Loucy (cell line): ENCODE measurements at regions not wholly inside any gene's neighbourhood (a gene's known extent, or its start where the extent isn't known, plus 50 kb on each side); places are given as distances from the start of the nearest gene placed in this dataset.

Source experiments
- H2AFZ ChIP-seq: fragments of 200-600 bp; sonication (generic); 2 replicates; pipeline ENCODE4 v1.6.0; 2016; ENCODE audit warnings: antibody characterized with exemption, mild to moderate bottlenecking, low read length, moderate library complexity
- H3F3A ChIP-seq: fragments of 200-600 bp; 2 replicates; pipeline ENCODE4 v1.6.0; 2016; ENCODE audit warnings: antibody characterized with exemption, low read depth, mild to moderate bottlenecking
- H3K27me3 ChIP-seq: fragments of 200-600 bp; sonication (generic); 2 replicates; pipeline ENCODE4 v1.6.1; 2014; ENCODE audit warnings: low read length, mild to moderate bottlenecking; ENCODE audit not compliant: insufficient read depth, poor library complexity, severe bottlenecking
- H3K36me3 ChIP-seq: fragments of 200-600 bp; sonication (generic); 2 replicates; pipeline ENCODE4 v1.6.1; 2016; ENCODE audit warnings: low read length; ENCODE audit not compliant: insufficient read depth
- H3K4me1 ChIP-seq: fragments of 200-600 bp; sonication (generic); 2 replicates; pipeline ENCODE4 v1.5.1; 2014; ENCODE audit warnings: low read length, mild to moderate bottlenecking; ENCODE audit not compliant: insufficient read depth, poor library complexity, severe bottlenecking
- H3K4me2 ChIP-seq: fragments of 200-600 bp; sonication (generic); 2 replicates; pipeline ENCODE4 v1.6.0; 2014; ENCODE audit warnings: antibody characterized with exemption, low read length, low read depth, mild to moderate bottlenecking; ENCODE audit not compliant: poor library complexity, severe bottlenecking
- H3K4me3 ChIP-seq: fragments of 200-600 bp; sonication (generic); 2 replicates; pipeline ENCODE4 v1.5.1; 2014; ENCODE audit warnings: low read length, mild to moderate bottlenecking, mixed read lengths; ENCODE audit not compliant: poor library complexity, severe bottlenecking
- H3K79me2 ChIP-seq: fragments of 200-600 bp; sonication (generic); 2 replicates; pipeline ENCODE4 v1.6.1; 2014; ENCODE audit warnings: low read length; ENCODE audit not compliant: insufficient read depth
- H3K9ac ChIP-seq: fragments of 200-600 bp; sonication (generic); 2 replicates; pipeline ENCODE4 v1.6.0; 2014; ENCODE audit warnings: mild to moderate bottlenecking, low read depth, low read length, moderate library complexity; ENCODE audit not compliant: poor library complexity, severe bottlenecking
- H3K9me2 ChIP-seq: fragments of 200-600 bp; sonication (generic); replicated peaks from 2 replicates; pipeline ENCODE4 v1.6.1; 2016; ENCODE audit warnings: low read depth, low read length, mixed read lengths
- H3K9me3 ChIP-seq: fragments of 200-600 bp; sonication (generic); 2 replicates; pipeline ENCODE4 v1.6.1; 2014; ENCODE audit warnings: mild to moderate bottlenecking, antibody characterized with exemption, low read length, low read depth; ENCODE audit not compliant: insufficient read depth
- H4K20me1 ChIP-seq: fragments of 200-600 bp; sonication (generic); 2 replicates; pipeline ENCODE4 v1.6.0; 2014; ENCODE audit warnings: antibody characterized with exemption, low read length, mild to moderate bottlenecking; ENCODE audit not compliant: insufficient read depth, poor library complexity, severe bottlenecking
- CTCF ChIP-seq: fragments of 200-600 bp; sonication (generic); conservative IDR thresholded peaks from 2 replicates; pipeline ENCODE4 v1.5.1; 2014; ENCODE audit warnings: mild to moderate bottlenecking, antibody characterized with exemption, low read length
- EZH2phosphoT487 ChIP-seq: fragments of 200-600 bp; IDR thresholded peaks from 2 replicates; pipeline ENCODE4 v1.6.1; 2018; ENCODE audit warnings: antibody characterized with exemption, mild to moderate bottlenecking, moderate library complexity, borderline replicate concordance

GRCh38 chr11:56846631-56847576 lies 98.4 kb upstream of the OR9G4 start:
- Histone ChIP-seq H2AFZ (no peak overlapping the region), H3K4me2 (no peak overlapping the region), H3K9me2 (no peaks in the 10 kb centered on the region), H3K36me3 (no peaks in the 10 kb centered on the region), H3K9ac (no peak overlapping the region), H3F3A (no peaks in the 10 kb centered on the region), H3K79me2 (no peaks in the 10 kb centered on the region), H4K20me1 (no peaks in the 10 kb centered on the region), H3K4me1 (no peaks in the 10 kb centered on the region), H3K9me3 (no peaks in the 10 kb centered on the region), H3K27me3 (no peaks in the 10 kb centered on the region), H3K4me3 (no peak overlapping the region)
- TF ChIP-seq CTCF (no peak), EZH2phosphoT487 (no peak)

GRCh38 chr11:56845121-56845732 lies 96.7 kb upstream of the OR9G4 start:
- Histone ChIP-seq H3K4me3 (no peak overlapping the region), H3K4me2 (no peak overlapping the region), H2AFZ (no peak overlapping the region), H3K9me2 (no peaks in the 10 kb centered on the region), H3K36me3 (no peaks in the 10 kb centered on the region), H3K79me2 (no peaks in the 10 kb centered on the region), H3F3A (no peaks in the 10 kb centered on the region), H4K20me1 (no peaks in the 10 kb centered on the region), H3K9me3 (no peaks in the 10 kb centered on the region), H3K9ac (no peak overlapping the region), H3K27me3 (no peaks in the 10 kb centered on the region), H3K4me1 (peaks cover 5% of the 10 kb centered on the region)
- no peak for TF ChIP-seq CTCF
- TF ChIP-seq EZH2phosphoT487: no peak

GRCh38 chr11:56843816-56844215 lies 95.3 kb upstream of the OR9G4 start:
- TF ChIP-seq CTCF: no peak
- no peak for TF ChIP-seq EZH2phosphoT487
- no peaks in the 10 kb centered on the region for H3K79me2 ChIP-seq
- no peaks in the 10 kb centered on the region for H3K27me3 ChIP-seq
- no peaks in the 10 kb centered on the region for H3K9me2 ChIP-seq
- H4K20me1 ChIP-seq: no peaks in the 10 kb centered on the region
- H3K9me3 ChIP-seq: no peaks in the 10 kb centered on the region
- no peak overlapping the region for H3K4me3 ChIP-seq
- H3K4me2 ChIP-seq: no peak overlapping the region
- no peak overlapping the region for H3K9ac ChIP-seq
- H3K4me1 ChIP-seq: peaks cover 5% of the 10 kb centered on the region
- no peaks in the 10 kb centered on the region for H3K36me3 ChIP-seq
- no peak overlapping the region for H2AFZ ChIP-seq
- H3F3A ChIP-seq: no peaks in the 10 kb centered on the region
